ENCODE measurements at regions not wholly inside any gene's neighbourhood (a gene's known extent, or its start where the extent isn't known, plus 50 kb on each side); places are given as distances from the start of the nearest gene placed in this dataset.
A peak's percentile ranks its signal among the peaks of the same experiment; 100 is the strongest.
"Not testable (repeated sequence)": the region's sequence is repeated elsewhere in the genome, so short reads cannot be mapped to it uniquely, and the experiment has no call there.

GRCh38 chr5:53160895-53161294, 51.3 kb upstream of the MOCS2 start:
- DNase-seq (ENCODE audit: low spot score): no peak

GRCh38 chr5:53161876-53162275, 52.3 kb upstream of the MOCS2 start:
- DNase-seq (ENCODE audit: low spot score): no peak

- no peak for DNase-seq (ENCODE audit: low spot score)
These were observed 55.1 kb upstream of the MOCS2 start for GRCh38 chr5:53164478-53165165.

GRCh38 chr5:53165431-53166182, 56.0 kb upstream of the MOCS2 start:
- DNase-seq (ENCODE audit: low spot score): no peak

- no peak for DNase-seq (ENCODE audit: low spot score)
These were observed 56.6 kb upstream of the MOCS2 start for GRCh38 chr5:53166183-53166495.

- no peak for DNase-seq (ENCODE audit: low spot score)
These were observed 58.3 kb upstream of the MOCS2 start for GRCh38 chr5:53167836-53168235.

- peak; percentile 20 for DNase-seq (ENCODE audit: low spot score)
These were observed 60.4 kb upstream of the MOCS2 start for GRCh38 chr5:53169933-53170332.

- DNase-seq (ENCODE audit: low spot score): no peak
These were observed 61.3 kb upstream of the MOCS2 start for GRCh38 chr5:53170746-53171349.

GRCh38 chr5:53172073-53172472, 62.5 kb upstream of the MOCS2 start:
- DNase-seq (ENCODE audit: low spot score): not testable (repeated sequence)

GRCh38 chr5:53172630-53173029, 63.1 kb upstream of the MOCS2 start:
- DNase-seq (ENCODE audit: low spot score): no peak

- no peak for DNase-seq (ENCODE audit: low spot score)
These were observed 63.5 kb upstream of the MOCS2 start for GRCh38 chr5:53173083-53173482.

- no peak for DNase-seq (ENCODE audit: low spot score)
These were observed 69.3 kb upstream of the MOCS2 start for GRCh38 chr5:53178830-53179229.

GRCh38 chr5:53179691-53180090, 70.1 kb upstream of the MOCS2 start:
- DNase-seq (ENCODE audit: low spot score): no peak

GRCh38 chr5:53180538-53180937, 71.0 kb upstream of the MOCS2 start:
- DNase-seq (ENCODE audit: low spot score): no peak

GRCh38 chr5:53180991-53181390, 71.4 kb upstream of the MOCS2 start:
- no peak for DNase-seq (ENCODE audit: low spot score)

- no peak for DNase-seq (ENCODE audit: low spot score)
These were observed 74.3 kb upstream of the MOCS2 start for GRCh38 chr5:53183880-53184279.

GRCh38 chr5:53191548-53192165, 82.1 kb upstream of the MOCS2 start:
- DNase-seq (ENCODE audit: low spot score): no peak

- DNase-seq (ENCODE audit: low spot score): no peak
These were observed 84.5 kb upstream of the MOCS2 start for GRCh38 chr5:53194086-53194485.

GRCh38 chr5:53199882-53200281, 90.3 kb upstream of the MOCS2 start:
- DNase-seq (ENCODE audit: low spot score): no peak

- no peak for DNase-seq (ENCODE audit: low spot score)
These were observed 90.7 kb upstream of the MOCS2 start for GRCh38 chr5:53200306-53200705.

GRCh38 chr5:53201746-53202145, 92.2 kb upstream of the MOCS2 start:
- no peak for DNase-seq (ENCODE audit: low spot score)

GRCh38 chr5:53206562-53206961, 97.0 kb upstream of the MOCS2 start:
- DNase-seq (ENCODE audit: low spot score): no peak

- DNase-seq (ENCODE audit: low spot score): no peak
These were observed 102.2 kb upstream of the MOCS2 start for GRCh38 chr5:53211799-53212198.

Data from COLO829 (cell line).